ENCODE measurements at regions not wholly inside any gene's neighbourhood (a gene's known extent, or its start where the extent isn't known, plus 50 kb on each side); places are given as distances from the start of the nearest gene placed in this dataset.

- Mint-ChIP-seq H3K4me3 (no peak overlapping the region), H3K4me1 (no peaks in the 10 kb centered on the region), H3K27ac (no peak overlapping the region), H3K9me3 (ENCODE audit: insufficient read depth) (no peaks in the 10 kb centered on the region), H3K27me3 (no peaks in the 10 kb centered on the region)
- H3K9ac ChIP-seq (ENCODE audit: low read length): no peak overlapping the region
- no peak overlapping the region for H2AFZ ChIP-seq (ENCODE audit: insufficient read depth, low read depth, low read length, poor library complexity, severe bottlenecking)
- H3K9me3 ChIP-seq (ENCODE audit: control extremely low read depth in 1 of 3, control insufficient read depth in 2 of 3, insufficient read depth in 1 of 3, low read length in 2 of 3): no peaks in the 10 kb centered on the region
- H3K36me3 ChIP-seq (replicated peaks in 1 of 2; ENCODE audit: control extremely low read depth in 1 of 2, control insufficient read depth in 1 of 2, extremely low read depth in 1 of 2, insufficient read depth in 2 of 2, low read length in 1 of 2): no peaks in the 10 kb centered on the region
- no peak overlapping the region for H3K27ac ChIP-seq (ENCODE audit: low read length in 2 of 2)
- no peak overlapping the region for H3K4me3 ChIP-seq (ENCODE audit: control extremely low read depth in 1 of 5, extremely low read depth in 1 of 5, insufficient read depth in 1 of 5, low read depth in 2 of 5, low read length in 4 of 5)
- CTCF ChIA-PET: no interaction called here
- intact Hi-C loops (cut with micrococcal nuclease): no loop called here
- DNase-seq (no peak), ATAC-seq (ENCODE audit: low read depth) (no peak)
- H3K4me1 ChIP-seq (ENCODE audit: control insufficient read depth in 2 of 2, insufficient read depth in 2 of 2, low read length in 2 of 2): no peaks in the 10 kb centered on the region
- WGBS (ENCODE audit: insufficient coverage): 94% methylated on average over 4 of the region's 6 CpGs
- TF ChIP-seq EZH2 (IDR thresholded peaks at IDR 0.05; ENCODE audit: borderline replicate concordance, insufficient read depth, low read depth, low read length, poor library complexity, severe bottlenecking) (no peak), CTCF (IDR thresholded peaks at IDR 0.05) (no peak)
- POLR2A ChIA-PET: no interaction called here
- no peaks in the 10 kb centered on the region for H3K27me3 ChIP-seq (replicated peaks in 1 of 4; ENCODE audit: control extremely low read depth in 1 of 4, control insufficient read depth in 3 of 4, insufficient read depth in 4 of 4, low read length in 3 of 4)
- H4K20me1 ChIP-seq (ENCODE audit: control insufficient read depth, insufficient read depth, low read length, poor library complexity, severe bottlenecking): no peaks in the 10 kb centered on the region
- H3K79me2 ChIP-seq (ENCODE audit: control insufficient read depth, insufficient read depth, low read length): no peaks in the 10 kb centered on the region
- H3K4me2 ChIP-seq (replicated peaks; ENCODE audit: low read depth, low read length, poor library complexity, severe bottlenecking): no peak overlapping the region
Measured at GRCh38 chr6:21504790-21505189, 88.8 kb upstream of the SOX4 start.

DNA sequence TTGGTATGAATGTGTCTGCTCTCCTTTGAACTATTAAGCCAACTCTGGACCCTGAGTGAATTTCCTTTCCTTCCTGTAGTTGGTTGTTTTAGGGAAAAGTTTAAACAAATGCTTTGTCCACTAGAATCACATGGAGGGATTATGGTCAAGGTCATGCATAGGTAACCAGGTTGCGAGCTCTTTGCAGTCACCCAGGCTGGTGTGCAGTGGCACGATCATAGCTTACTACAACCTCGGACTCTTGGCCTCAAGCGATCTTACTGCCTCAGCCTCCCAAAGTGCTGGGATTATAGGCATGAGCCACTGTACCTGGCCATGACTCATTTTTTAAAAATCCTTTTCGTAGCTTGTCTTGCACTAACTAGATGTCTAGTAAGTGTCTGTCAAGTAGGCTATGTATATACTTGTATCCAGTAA lies 88.0 kb upstream of the SOX4 start:
- no peaks in the 10 kb centered on the region for H3K79me2 ChIP-seq (ENCODE audit: control insufficient read depth, insufficient read depth, low read length)
- H3K4me1 Mint-ChIP-seq: no peaks in the 10 kb centered on the region
- H3K9ac ChIP-seq (ENCODE audit: low read length): no peak overlapping the region
- H3K27ac Mint-ChIP-seq: no peak overlapping the region
- no peak overlapping the region for H2AFZ ChIP-seq (ENCODE audit: insufficient read depth, low read depth, low read length, poor library complexity, severe bottlenecking)
- H3K4me1 ChIP-seq (ENCODE audit: control insufficient read depth in 2 of 2, insufficient read depth in 2 of 2, low read length in 2 of 2): no peaks in the 10 kb centered on the region
- H3K27me3 Mint-ChIP-seq: no peaks in the 10 kb centered on the region
- ChIA-PET POLR2A (no interaction called here), CTCF (no interaction called here)
- H3K4me3 ChIP-seq (ENCODE audit: control extremely low read depth in 1 of 5, extremely low read depth in 1 of 5, insufficient read depth in 1 of 5, low read depth in 2 of 5, low read length in 4 of 5): no peak overlapping the region
- 98% methylated on average over 4 of the region's 5 CpGs for WGBS (ENCODE audit: insufficient coverage)
- H3K9me3 Mint-ChIP-seq (ENCODE audit: insufficient read depth): no peaks in the 10 kb centered on the region
- ATAC-seq (ENCODE audit: low read depth): no peak
- H3K9me3 ChIP-seq (ENCODE audit: control extremely low read depth in 1 of 3, control insufficient read depth in 2 of 3, insufficient read depth in 1 of 3, low read length in 2 of 3): no peaks in the 10 kb centered on the region
- intact Hi-C loops (cut with micrococcal nuclease): no loop called here
- H3K27ac ChIP-seq (ENCODE audit: low read length in 2 of 2): no peak overlapping the region
- no peak overlapping the region for H3K4me3 Mint-ChIP-seq
- DNase-seq: no peak
- no peaks in the 10 kb centered on the region for H3K36me3 ChIP-seq (replicated peaks in 1 of 2; ENCODE audit: control extremely low read depth in 1 of 2, control insufficient read depth in 1 of 2, extremely low read depth in 1 of 2, insufficient read depth in 2 of 2, low read length in 1 of 2)
- no peak overlapping the region for H3K4me2 ChIP-seq (replicated peaks; ENCODE audit: low read depth, low read length, poor library complexity, severe bottlenecking)
- TF ChIP-seq EZH2 (IDR thresholded peaks at IDR 0.05; ENCODE audit: borderline replicate concordance, insufficient read depth, low read depth, low read length, poor library complexity, severe bottlenecking) (no peak), CTCF (IDR thresholded peaks at IDR 0.05) (no peak)
- H3K27me3 ChIP-seq (replicated peaks in 1 of 4; ENCODE audit: control extremely low read depth in 1 of 4, control insufficient read depth in 3 of 4, insufficient read depth in 4 of 4, low read length in 3 of 4): no peaks in the 10 kb centered on the region
- no peaks in the 10 kb centered on the region for H4K20me1 ChIP-seq (ENCODE audit: control insufficient read depth, insufficient read depth, low read length, poor library complexity, severe bottlenecking)

Data from B cell (primary cell).